H9 (cell line): ENCODE measurements at regions not wholly inside any gene's neighbourhood (a gene's known extent, or its start where the extent isn't known, plus 50 kb on each side); places are given as distances from the start of the nearest gene placed in this dataset.

Experiments used
- DNase-seq: peaks from one replicate; pipeline ENCODE4 v3.0.0-alpha.2; 2017
- H2AFZ ChIP-seq: one replicate; pipeline ENCODE4 v1.6.1; 2013; ENCODE audit warnings: mild to moderate bottlenecking, low read length, control low read depth, moderate library complexity
- H2AK5ac ChIP-seq: 2 replicates; pipeline ENCODE4 v1.6.1; 2013; ENCODE audit warnings: low read length, control low read depth, mixed read lengths; ENCODE audit not compliant: insufficient read length
- H2BK120ac ChIP-seq: one replicate; pipeline ENCODE4 v1.6.1; 2013; ENCODE audit warnings: low read depth, mild to moderate bottlenecking, low read length, control low read depth, inconsistent platforms; ENCODE audit not compliant: poor library complexity, severe bottlenecking
- H2BK12ac ChIP-seq: 2 replicates; pipeline ENCODE4 v1.6.1; 2013; ENCODE audit warnings: low read length, control low read depth, mixed read lengths, low read depth; ENCODE audit not compliant: insufficient read length
- H2BK15ac ChIP-seq: 2 replicates; pipeline ENCODE4 v1.6.1; 2013; ENCODE audit warnings: low read depth, low read length, control low read depth
- H2BK20ac ChIP-seq: one replicate; pipeline ENCODE4 v1.6.1; 2013; ENCODE audit warnings: low read depth, mild to moderate bottlenecking, low read length, control low read depth, inconsistent platforms; ENCODE audit not compliant: poor library complexity, severe bottlenecking
- H2BK5ac ChIP-seq: 2 replicates; pipeline ENCODE4 v1.6.1; 2013; ENCODE audit warnings: low read length, control low read depth, mixed read lengths; ENCODE audit not compliant: insufficient read length
- H3K14ac ChIP-seq: 2 replicates; pipeline ENCODE4 v1.6.1; 2013; ENCODE audit warnings: low read length, control low read depth; ENCODE audit not compliant: insufficient read depth
- H3K18ac ChIP-seq: 2 replicates; pipeline ENCODE4 v1.6.1; 2013; ENCODE audit warnings: low read depth, mild to moderate bottlenecking, mixed read lengths, low read length, control low read depth; ENCODE audit not compliant: insufficient read length
- H3K23ac ChIP-seq: 2 replicates; pipeline ENCODE4 v1.6.1; 2013; ENCODE audit warnings: low read length, control low read depth, mixed read lengths, low read depth; ENCODE audit not compliant: insufficient read length
- H3K23me2 ChIP-seq: 2 replicates; pipeline ENCODE4 v1.6.1; 2013; ENCODE audit warnings: low read depth, mild to moderate bottlenecking, mixed read lengths, low read length, control low read depth; ENCODE audit not compliant: insufficient read length, poor library complexity, severe bottlenecking
- H3K27ac ChIP-seq: 2 replicates; pipeline ENCODE4 v1.5.1; 2013; ENCODE audit warnings: low read length, control low read depth, mixed read lengths, low read depth; ENCODE audit not compliant: insufficient read length
- H3K27me3 ChIP-seq: 2 replicates; pipeline ENCODE4 v1.6.1; 2013; ENCODE audit warnings: low read length, control low read depth, inconsistent platforms; ENCODE audit not compliant: insufficient read depth
- H3K4ac ChIP-seq: 2 replicates; pipeline ENCODE4 v1.6.1; 2013; ENCODE audit warnings: low read depth, mild to moderate bottlenecking, control low read depth, inconsistent platforms, low read length, moderate library complexity
- H3K4me1 ChIP-seq: 2 replicates; pipeline ENCODE4 v1.6.1; 2013; ENCODE audit warnings: low read length, control low read depth, inconsistent platforms; ENCODE audit not compliant: insufficient read depth
- H3K4me2 ChIP-seq: 2 replicates; pipeline ENCODE4 v1.6.1; 2013; ENCODE audit warnings: low read length, control low read depth, mixed read lengths; ENCODE audit not compliant: insufficient read length, insufficient read depth
- H3K56ac ChIP-seq: 2 replicates; pipeline ENCODE4 v1.6.1; 2013; ENCODE audit warnings: low read depth, mild to moderate bottlenecking, mixed read lengths, low read length, control low read depth; ENCODE audit not compliant: insufficient read length
- H3K79me1 ChIP-seq: 2 replicates; pipeline ENCODE4 v1.6.1; 2013; ENCODE audit warnings: low read depth, mild to moderate bottlenecking, moderate library complexity, low read length, control low read depth, inconsistent platforms; ENCODE audit not compliant: insufficient read depth, poor library complexity, severe bottlenecking
- H3K79me2 ChIP-seq: 2 replicates; pipeline ENCODE4 v1.6.1; 2013; ENCODE audit warnings: low read length, control low read depth, inconsistent platforms; ENCODE audit not compliant: insufficient read depth
- H3K9ac ChIP-seq: 2 replicates; pipeline ENCODE4 v1.6.1; 2013; ENCODE audit warnings: low read length, control low read depth, mixed read lengths; ENCODE audit not compliant: insufficient read length; ENCODE audit errors: extremely low read depth
- H3K9me3 ChIP-seq: one replicate; pipeline ENCODE4 v1.6.1; 2013; ENCODE audit warnings: low read depth, low read length, inconsistent platforms; ENCODE audit not compliant: control insufficient read depth
- H3T11ph ChIP-seq: one replicate; pipeline ENCODE4 v1.6.1; 2013; ENCODE audit warnings: mild to moderate bottlenecking, low read length, control low read depth, inconsistent platforms
- H4K20me1 ChIP-seq: one replicate; pipeline ENCODE4 v1.6.1; 2013; ENCODE audit not compliant: control insufficient read depth, insufficient read length, insufficient read depth
- H4K5ac ChIP-seq: 2 replicates; pipeline ENCODE4 v1.6.1; 2013; ENCODE audit warnings: low read depth, mild to moderate bottlenecking, mixed read lengths, low read length, control low read depth; ENCODE audit not compliant: insufficient read length
- H4K8ac ChIP-seq: replicated peaks from 2 replicates; pipeline ENCODE4 v1.6.1; 2013; ENCODE audit warnings: low read length, control low read depth, mixed read lengths, low read depth; ENCODE audit not compliant: insufficient read length
- H4K91ac ChIP-seq: 2 replicates; pipeline ENCODE4 v1.6.1; 2013; ENCODE audit warnings: low read depth, mild to moderate bottlenecking, moderate library complexity, mixed read lengths, low read length, control low read depth; ENCODE audit not compliant: insufficient read length
- H3K27ac Mint-ChIP-seq, 3 experiments: 2 replicates in 2 of 3; 3 replicates in 1 of 3; pipeline ENCODE4 v1.8.0; 2020 to 2021; ENCODE audit warnings: mixed read lengths in 3 of 3, mild to moderate bottlenecking in 1 of 3, moderate library complexity in 1 of 3
- H3K27me3 Mint-ChIP-seq: 2 replicates; pipeline ENCODE4 v1.8.0; 2021; ENCODE audit warnings: low read depth, mild to moderate bottlenecking, moderate library complexity, mixed read lengths
- H3K36me3 Mint-ChIP-seq, 3 experiments: 2 replicates in 2 of 3; 3 replicates in 1 of 3; pipeline ENCODE4 v1.8.0; 2020 to 2021; ENCODE audit warnings: low read depth in 3 of 3, mixed read lengths in 3 of 3; ENCODE audit not compliant: insufficient read depth in 1 of 3
- H3K4me1 Mint-ChIP-seq, 2 experiments: 2 replicates each; pipeline ENCODE4 v1.8.0; 2020; ENCODE audit warnings: mixed read lengths in 2 of 2
- H3K4me3 Mint-ChIP-seq, 2 experiments: 2 replicates in 1 of 2; 3 replicates in 1 of 2; pipeline ENCODE4 v1.8.0; 2020 to 2021; ENCODE audit warnings: mild to moderate bottlenecking in 2 of 2, mixed read lengths in 2 of 2, moderate library complexity in 1 of 2
- H3K9me3 Mint-ChIP-seq, 2 experiments: 2 replicates in 1 of 2; 3 replicates in 1 of 2; pipeline ENCODE4 v1.8.0; 2020; ENCODE audit warnings: mild to moderate bottlenecking in 2 of 2, mixed read lengths in 2 of 2, moderate library complexity in 1 of 2
- CTCF ChIP-seq: fragments of 200-600 bp; sonication (generic); conservative IDR thresholded peaks from 3 replicates; pipeline ENCODE4 v1.8.0; 2021; ENCODE audit warnings: antibody characterized with exemption, mild to moderate bottlenecking
- WGBS: extraction: QIAGEN DNeasy Blood & Tissue Kit; methylation state at CpG from one replicate; pipeline ENCODE4 v1.1.7; 2013; ENCODE audit warnings: missing lambda C conversion rate, low lambda C conversion rate, mixed read lengths; ENCODE audit not compliant: insufficient read length; ENCODE audit errors: extremely low coverage; 5-methylcytosine and 5-hydroxymethylcytosine counted together

DNA sequence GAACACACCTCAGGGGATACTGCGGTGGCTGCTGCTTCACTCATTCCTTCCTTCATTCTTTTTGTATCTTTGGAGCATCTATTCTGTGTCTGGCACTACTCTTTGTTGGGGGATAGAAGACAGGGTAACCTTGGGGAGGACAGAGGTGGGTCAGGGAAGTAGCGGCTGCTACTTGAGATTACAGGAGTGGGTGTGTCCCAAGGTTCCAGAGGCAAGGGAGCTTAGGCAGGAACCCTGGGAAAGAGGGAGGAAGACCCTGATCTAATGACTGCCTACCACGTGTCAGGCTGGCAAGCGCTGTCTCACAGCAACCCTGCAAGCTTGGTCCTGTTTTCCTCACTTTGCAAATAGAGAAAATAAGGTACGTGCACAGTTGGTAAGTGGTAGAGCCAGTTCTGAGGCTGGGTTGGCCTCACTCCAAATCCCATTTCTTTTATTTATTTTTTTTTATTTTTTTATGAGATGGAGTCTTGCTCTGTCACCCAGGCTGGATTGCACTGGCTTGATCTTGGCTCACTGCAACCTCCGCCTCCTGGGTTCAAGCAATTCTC is 985.9 kb upstream of the ZNF722 start:
- Histone ChIP-seq H2BK120ac (no peak overlapping the region), H3K9ac (no peak overlapping the region), H3K18ac (no peak overlapping the region), H4K8ac (no peak overlapping the region), H2AFZ (no peak overlapping the region), H3K27ac (no peak overlapping the region), H3K56ac (no peak overlapping the region), H2BK20ac (no peak overlapping the region), H4K20me1 (no peaks in the 10 kb centered on the region), H3T11ph (no peak overlapping the region), H2BK15ac (no peak overlapping the region), H3K23ac (no peak overlapping the region), H3K14ac (no peak overlapping the region), H3K4me1 (no peaks in the 10 kb centered on the region), H4K5ac (no peak overlapping the region), H2BK5ac (no peak overlapping the region), H3K9me3 (peaks cover 99% of the 10 kb centered on the region), H2AK5ac (no peak overlapping the region), H3K79me1 (no peaks in the 10 kb centered on the region), H3K23me2 (no peaks in the 10 kb centered on the region), H3K27me3 (no peaks in the 10 kb centered on the region), H3K79me2 (no peaks in the 10 kb centered on the region), H3K4me2 (no peak overlapping the region), H2BK12ac (no peak overlapping the region), H3K4ac (no peak overlapping the region), H4K91ac (no peak overlapping the region)
- no peak for DNase-seq
- Mint-ChIP-seq H3K4me3 (no peak overlapping the region), H3K27ac (no peak overlapping the region), H3K9me3 (peaks cover 0 to 52% of the 10 kb centered on the region in 2 experiments), H3K27me3 (peaks cover 13% of the 10 kb centered on the region), H3K36me3 (peaks cover 38 to 52% (median 40%) of the 10 kb centered on the region in 3 experiments), H3K4me1 (no peaks in the 10 kb centered on the region)
- no peak for TF ChIP-seq CTCF
- WGBS = no CpG with 5 or more reads among the region's 6 CpGs
